HG03280 (cell line): ENCODE measurements at regions not wholly inside any gene's neighbourhood (a gene's known extent, or its start where the extent isn't known, plus 50 kb on each side); places are given as distances from the start of the nearest gene placed in this dataset.

Experiments used
- ATAC-seq: cut with Tn5 transposase; IDR thresholded peaks from one replicate; pipeline ENCODE4 v1.9.1; 2021; ENCODE audit warnings: mild to moderate bottlenecking, moderate library complexity; ENCODE audit not compliant: unreplicated experiment

- peak; percentile 60 for ATAC-seq
Measured at GRCh38 chr6:113564371-113565171, 292.6 kb upstream of the MARCKS start.

- ATAC-seq: no peak
Measured at GRCh38 chr6:113565306-113565705, 291.8 kb upstream of the MARCKS start.

GRCh38 chr6:113570161-113570560 lies 287.0 kb upstream of the MARCKS start:
- ATAC-seq: no peak

- no peak for ATAC-seq
Measured at GRCh38 chr6:113570641-113571040, 286.5 kb upstream of the MARCKS start.

- ATAC-seq: no peak
Measured at GRCh38 chr6:113574147-113574546, 283.0 kb upstream of the MARCKS start.

GRCh38 chr6:113576310-113576709 lies 280.8 kb upstream of the MARCKS start:
- no peak for ATAC-seq

- ATAC-seq: no peak
Measured at GRCh38 chr6:113578691-113579090, 278.5 kb upstream of the MARCKS start.

GRCh38 chr6:113584767-113585166 lies 272.4 kb upstream of the MARCKS start:
- ATAC-seq: no peak

GRCh38 chr6:113585246-113585645 lies 271.9 kb upstream of the MARCKS start:
- ATAC-seq: no peak

GRCh38 chr6:113586413-113587077 lies 270.6 kb upstream of the MARCKS start:
- no peak for ATAC-seq

- no peak for ATAC-seq
Measured at GRCh38 chr6:113587078-113587699, 270.0 kb upstream of the MARCKS start.

GRCh38 chr6:113588646-113589045 lies 268.5 kb upstream of the MARCKS start:
- ATAC-seq: no peak

- ATAC-seq: no peak
Measured at GRCh38 chr6:113591896-113592827, 265.0 kb upstream of the MARCKS start.

- no peak for ATAC-seq
Measured at GRCh38 chr6:113594726-113595125, 262.4 kb upstream of the MARCKS start.

- ATAC-seq: no peak
Measured at GRCh38 chr6:113595911-113596376, 261.2 kb upstream of the MARCKS start.

GRCh38 chr6:113596387-113597230 lies 260.5 kb upstream of the MARCKS start:
- peak; percentile 36 for ATAC-seq

GRCh38 chr6:113597231-113597583 lies 259.9 kb upstream of the MARCKS start:
- ATAC-seq: peak; percentile 37

- ATAC-seq: no peak
Measured at GRCh38 chr6:113598786-113599185, 258.4 kb upstream of the MARCKS start.

- ATAC-seq: no peak
Measured at GRCh38 chr6:113599444-113599843, 257.7 kb upstream of the MARCKS start.
